ENCODE measurements at regions not wholly inside any gene's neighbourhood (a gene's known extent, or its start where the extent isn't known, plus 50 kb on each side); places are given as distances from the start of the nearest gene placed in this dataset.
"Not testable (repeated sequence)": the region's sequence is repeated elsewhere in the genome, so short reads cannot be mapped to it uniquely, and the experiment has no call there.

- no peaks in the 10 kb centered on the region for H3K27me3 ChIP-seq (replicated peaks in 1 of 4; ENCODE audit: control extremely low read depth in 1 of 4, control insufficient read depth in 3 of 4, insufficient read depth in 4 of 4, low read length in 3 of 4)
- H3K9ac ChIP-seq (ENCODE audit: low read length) = no peak overlapping the region
- H2AFZ ChIP-seq (ENCODE audit: insufficient read depth, low read depth, low read length, poor library complexity, severe bottlenecking) = no peak overlapping the region
- H3K4me1 ChIP-seq (ENCODE audit: control insufficient read depth in 2 of 2, insufficient read depth in 2 of 2, low read length in 2 of 2) = no peaks in the 10 kb centered on the region
- H3K79me2 ChIP-seq (ENCODE audit: control insufficient read depth, insufficient read depth, low read length) = no peaks in the 10 kb centered on the region
- H3K27ac ChIP-seq (ENCODE audit: low read length in 2 of 2) = no peak overlapping the region
- no peak for DNase-seq
- no CpG with 5 or more reads among the region's 3 CpGs for WGBS (ENCODE audit: insufficient coverage)
- Mint-ChIP-seq H3K27me3 (no peaks in the 10 kb centered on the region), H3K9me3 (ENCODE audit: insufficient read depth) (no peaks in the 10 kb centered on the region), H3K4me1 (no peaks in the 10 kb centered on the region), H3K4me3 (no peak overlapping the region), H3K27ac (no peak overlapping the region)
- no peak overlapping the region for H3K4me2 ChIP-seq (replicated peaks; ENCODE audit: low read depth, low read length, poor library complexity, severe bottlenecking)
- ChIA-PET CTCF (no interaction called here), POLR2A (no interaction called here)
- H4K20me1 ChIP-seq (ENCODE audit: control insufficient read depth, insufficient read depth, low read length, poor library complexity, severe bottlenecking) = no peaks in the 10 kb centered on the region
- intact Hi-C loops (cut with micrococcal nuclease) = no loop called here
- TF ChIP-seq EZH2 (IDR thresholded peaks at IDR 0.05; ENCODE audit: borderline replicate concordance, insufficient read depth, low read depth, low read length, poor library complexity, severe bottlenecking) (no peak), CTCF (IDR thresholded peaks at IDR 0.05) (no peak)
- H3K4me3 ChIP-seq (ENCODE audit: control extremely low read depth in 1 of 5, extremely low read depth in 1 of 5, insufficient read depth in 1 of 5, low read depth in 2 of 5, low read length in 4 of 5) = no peak overlapping the region
- no peak for ATAC-seq (ENCODE audit: low read depth)
- H3K9me3 ChIP-seq (ENCODE audit: control extremely low read depth in 1 of 3, control insufficient read depth in 2 of 3, insufficient read depth in 1 of 3, low read length in 2 of 3) = no peaks in the 10 kb centered on the region
- H3K36me3 ChIP-seq (replicated peaks in 1 of 2; ENCODE audit: control extremely low read depth in 1 of 2, control insufficient read depth in 1 of 2, extremely low read depth in 1 of 2, insufficient read depth in 2 of 2, low read length in 1 of 2) = no peaks in the 10 kb centered on the region
These were observed 294.3 kb upstream of the KCNH7 start for GRCh38 chr2:163132850-163133249.

DNA sequence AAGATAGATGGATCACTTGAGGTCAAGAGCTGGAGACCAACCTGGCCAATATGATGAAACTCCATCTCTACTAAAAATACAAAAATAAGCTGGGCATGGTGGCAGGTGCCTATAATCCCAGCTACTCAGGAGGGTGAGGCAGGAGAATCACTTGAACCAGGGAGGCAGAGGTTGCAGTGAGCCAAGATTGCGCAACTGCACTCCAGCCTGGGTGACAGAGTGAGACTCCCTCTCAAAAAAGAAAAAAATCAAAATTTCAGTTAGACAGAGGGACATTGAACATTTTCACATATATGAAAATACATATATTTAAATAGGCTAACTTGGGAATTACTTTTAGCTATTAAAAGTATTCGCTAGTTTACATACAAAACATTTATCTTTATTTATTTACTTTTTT is 293.6 kb upstream of the KCNH7 start:
- H3K4me3 Mint-ChIP-seq; H4K20me1 ChIP-seq (ENCODE audit: control insufficient read depth, insufficient read depth, low read length, poor library complexity, severe bottlenecking); H3K9me3 ChIP-seq (ENCODE audit: control extremely low read depth in 1 of 3, control insufficient read depth in 2 of 3, insufficient read depth in 1 of 3, low read length in 2 of 3); H3K27me3 Mint-ChIP-seq; H3K27ac Mint-ChIP-seq; H2AFZ ChIP-seq (ENCODE audit: insufficient read depth, low read depth, low read length, poor library complexity, severe bottlenecking); H3K36me3 ChIP-seq (replicated peaks in 1 of 2; ENCODE audit: control extremely low read depth in 1 of 2, control insufficient read depth in 1 of 2, extremely low read depth in 1 of 2, insufficient read depth in 2 of 2, low read length in 1 of 2); H3K4me2 ChIP-seq (replicated peaks; ENCODE audit: low read depth, low read length, poor library complexity, severe bottlenecking); POLR2A ChIA-PET; CTCF ChIA-PET; H3K27me3 ChIP-seq (replicated peaks in 1 of 4; ENCODE audit: control extremely low read depth in 1 of 4, control insufficient read depth in 3 of 4, insufficient read depth in 4 of 4, low read length in 3 of 4); H3K9me3 Mint-ChIP-seq (ENCODE audit: insufficient read depth); H3K79me2 ChIP-seq (ENCODE audit: control insufficient read depth, insufficient read depth, low read length); H3K4me3 ChIP-seq (ENCODE audit: control extremely low read depth in 1 of 5, extremely low read depth in 1 of 5, insufficient read depth in 1 of 5, low read depth in 2 of 5, low read length in 4 of 5); DNase-seq; H3K27ac ChIP-seq (ENCODE audit: low read length in 2 of 2); H3K9ac ChIP-seq (ENCODE audit: low read length); intact Hi-C loops (cut with micrococcal nuclease); H3K4me1 ChIP-seq (ENCODE audit: control insufficient read depth in 2 of 2, insufficient read depth in 2 of 2, low read length in 2 of 2); H3K4me1 Mint-ChIP-seq; ATAC-seq (ENCODE audit: low read depth): not testable (repeated sequence)
- WGBS (ENCODE audit: insufficient coverage) = no CpG with 5 or more reads among the region's 2 CpGs
